ENCODE measurements at regions not wholly inside any gene's neighbourhood (a gene's known extent, or its start where the extent isn't known, plus 50 kb on each side); places are given as distances from the start of the nearest gene placed in this dataset.

- Histone ChIP-seq H3K4me1 (ENCODE audit: control insufficient read depth, insufficient read depth, low read length) (peaks cover 6% of the 10 kb centered on the region; the same call in 1 of the 2 replicates), H3K4me3 (ENCODE audit: low read depth, low read length) (no peak overlapping the region), H3K36me3 (ENCODE audit: control insufficient read depth, insufficient read depth, low read length) (no peaks in the 10 kb centered on the region), H3K27me3 (ENCODE audit: control insufficient read depth, insufficient read depth, low read length) (peaks cover 19% of the 10 kb centered on the region; the same call in 1 of the 2 replicates), H3K9ac (ENCODE audit: low read length) (no peak overlapping the region), H3K9me3 (ENCODE audit: control insufficient read depth, insufficient read depth, low read depth, low read length) (0 out of 2 replicates have a peak, but pooled peaks cover 3% of the 10 kb centered on the region), H3K27ac (ENCODE audit: low read depth, low read length) (no peak overlapping the region)
Observed at GRCh38 chr5:1946122-1946677, 63.5 kb upstream of the IRX4 start.

- Histone ChIP-seq H3K9me3 (ENCODE audit: control insufficient read depth, insufficient read depth, low read depth, low read length) (0 out of 2 replicates have a peak, but pooled peaks cover 3% of the 10 kb centered on the region), H3K4me1 (ENCODE audit: control insufficient read depth, insufficient read depth, low read length) (peaks cover 6% of the 10 kb centered on the region; the same call in 1 of the 2 replicates), H3K4me3 (ENCODE audit: low read depth, low read length) (no peak overlapping the region), H3K36me3 (ENCODE audit: control insufficient read depth, insufficient read depth, low read length) (no peaks in the 10 kb centered on the region), H3K27ac (ENCODE audit: low read depth, low read length) (no peak overlapping the region), H3K9ac (ENCODE audit: low read length) (no peak overlapping the region), H3K27me3 (ENCODE audit: control insufficient read depth, insufficient read depth, low read length) (peaks cover 19% of the 10 kb centered on the region; the same call in 1 of the 2 replicates)
Observed at GRCh38 chr5:1945606-1946005, 62.9 kb upstream of the IRX4 start.

GRCh38 chr5:1944408-1944807, 61.7 kb upstream of the IRX4 start:
- peaks cover 6% of the 10 kb centered on the region; the same call in 1 of the 2 replicates for H3K4me1 ChIP-seq (ENCODE audit: control insufficient read depth, insufficient read depth, low read length)

GRCh38 chr5:1943481-1943880, 60.8 kb upstream of the IRX4 start:
- Histone ChIP-seq H3K36me3 (ENCODE audit: control insufficient read depth, insufficient read depth, low read length) (no peaks in the 10 kb centered on the region), H3K4me3 (ENCODE audit: low read depth, low read length) (no peak overlapping the region), H3K27ac (ENCODE audit: low read depth, low read length) (no peak overlapping the region), H3K9ac (ENCODE audit: low read length) (no peak overlapping the region), H3K27me3 (ENCODE audit: control insufficient read depth, insufficient read depth, low read length) (peaks cover 19% of the 10 kb centered on the region; the same call in 1 of the 2 replicates), H3K9me3 (ENCODE audit: control insufficient read depth, insufficient read depth, low read depth, low read length) (0 out of 2 replicates have a peak, but pooled peaks cover 3% of the 10 kb centered on the region), H3K4me1 (ENCODE audit: control insufficient read depth, insufficient read depth, low read length) (peaks cover 6% of the 10 kb centered on the region; the same call in 1 of the 2 replicates)

More at GRCh38 chr5:1944408-1944807, 61.7 kb upstream of the IRX4 start:
- Histone ChIP-seq H3K4me3 (ENCODE audit: low read depth, low read length) (no peak overlapping the region), H3K9me3 (ENCODE audit: control insufficient read depth, insufficient read depth, low read depth, low read length) (0 out of 2 replicates have a peak, but pooled peaks cover 3% of the 10 kb centered on the region), H3K9ac (ENCODE audit: low read length) (no peak overlapping the region), H3K27ac (ENCODE audit: low read depth, low read length) (no peak overlapping the region), H3K36me3 (ENCODE audit: control insufficient read depth, insufficient read depth, low read length) (no peaks in the 10 kb centered on the region), H3K27me3 (ENCODE audit: control insufficient read depth, insufficient read depth, low read length) (peaks cover 19% of the 10 kb centered on the region; the same call in 1 of the 2 replicates)

- H3K4me1 ChIP-seq (ENCODE audit: control insufficient read depth, insufficient read depth, low read length): peaks cover 6% of the 10 kb centered on the region; the same call in 1 of the 2 replicates
- no peak overlapping the region for H3K27ac ChIP-seq (ENCODE audit: low read depth, low read length)
- no peak overlapping the region for H3K4me3 ChIP-seq (ENCODE audit: low read depth, low read length)
- no peaks in the 10 kb centered on the region for H3K36me3 ChIP-seq (ENCODE audit: control insufficient read depth, insufficient read depth, low read length)
- 0 out of 2 replicates have a peak, but pooled peaks cover 3% of the 10 kb centered on the region for H3K9me3 ChIP-seq (ENCODE audit: control insufficient read depth, insufficient read depth, low read depth, low read length)
- no peak overlapping the region for H3K9ac ChIP-seq (ENCODE audit: low read length)
- peaks cover 19% of the 10 kb centered on the region; the same call in 1 of the 2 replicates for H3K27me3 ChIP-seq (ENCODE audit: control insufficient read depth, insufficient read depth, low read length)
Observed at GRCh38 chr5:1942630-1943029, 59.9 kb upstream of the IRX4 start.

GRCh38 chr5:1942158-1942557, 59.4 kb upstream of the IRX4 start:
- Histone ChIP-seq H3K4me3 (ENCODE audit: low read depth, low read length) (no peak overlapping the region), H3K27ac (ENCODE audit: low read depth, low read length) (no peak overlapping the region), H3K27me3 (ENCODE audit: control insufficient read depth, insufficient read depth, low read length) (peaks cover 19% of the 10 kb centered on the region; the same call in 1 of the 2 replicates)

GRCh38 chr5:1939256-1939655, 56.5 kb upstream of the IRX4 start:
- no peak overlapping the region for H3K4me3 ChIP-seq (ENCODE audit: low read depth, low read length)
- no peaks in the 10 kb centered on the region for H3K36me3 ChIP-seq (ENCODE audit: control insufficient read depth, insufficient read depth, low read length)
- no peak overlapping the region for H3K9ac ChIP-seq (ENCODE audit: low read length)
- 0 out of 2 replicates have a peak, but pooled peaks cover 3% of the 10 kb centered on the region for H3K9me3 ChIP-seq (ENCODE audit: control insufficient read depth, insufficient read depth, low read depth, low read length)
- H3K4me1 ChIP-seq (ENCODE audit: control insufficient read depth, insufficient read depth, low read length): no peaks in the 10 kb centered on the region; the same call in 1 of the 2 replicates
- H3K27ac ChIP-seq (ENCODE audit: low read depth, low read length): no peak overlapping the region
- peaks cover 9% of the 10 kb centered on the region; the same call in 1 of the 2 replicates for H3K27me3 ChIP-seq (ENCODE audit: control insufficient read depth, insufficient read depth, low read length)

More at GRCh38 chr5:1942158-1942557, 59.4 kb upstream of the IRX4 start:
- H3K4me1 ChIP-seq (ENCODE audit: control insufficient read depth, insufficient read depth, low read length): peaks cover 6% of the 10 kb centered on the region; the same call in 1 of the 2 replicates
- H3K9me3 ChIP-seq (ENCODE audit: control insufficient read depth, insufficient read depth, low read depth, low read length): 0 out of 2 replicates have a peak, but pooled peaks cover 3% of the 10 kb centered on the region
- H3K9ac ChIP-seq (ENCODE audit: low read length): no peak overlapping the region
- H3K36me3 ChIP-seq (ENCODE audit: control insufficient read depth, insufficient read depth, low read length): no peaks in the 10 kb centered on the region

GRCh38 chr5:1938310-1939000, 55.7 kb upstream of the IRX4 start:
- no peak overlapping the region for H3K27ac ChIP-seq (ENCODE audit: low read depth, low read length)
- 0 out of 2 replicates have a peak, but pooled peaks cover 2% of the 10 kb centered on the region for H3K27me3 ChIP-seq (ENCODE audit: control insufficient read depth, insufficient read depth, low read length)
- H3K36me3 ChIP-seq (ENCODE audit: control insufficient read depth, insufficient read depth, low read length): no peaks in the 10 kb centered on the region
- 0 out of 2 replicates have a peak, but pooled peaks cover 3% of the 10 kb centered on the region for H3K9me3 ChIP-seq (ENCODE audit: control insufficient read depth, insufficient read depth, low read depth, low read length)
- H3K4me3 ChIP-seq (ENCODE audit: low read depth, low read length): no peak overlapping the region
- no peak overlapping the region for H3K9ac ChIP-seq (ENCODE audit: low read length)
- no peaks in the 10 kb centered on the region for H3K4me1 ChIP-seq (ENCODE audit: control insufficient read depth, insufficient read depth, low read length)

GRCh38 chr5:1937590-1937989, 54.9 kb upstream of the IRX4 start:
- Histone ChIP-seq H3K4me3 (ENCODE audit: low read depth, low read length) (no peak overlapping the region), H3K27me3 (ENCODE audit: control insufficient read depth, insufficient read depth, low read length) (peaks cover 5% of the 10 kb centered on the region), H3K36me3 (ENCODE audit: control insufficient read depth, insufficient read depth, low read length) (no peaks in the 10 kb centered on the region), H3K4me1 (ENCODE audit: control insufficient read depth, insufficient read depth, low read length) (no peaks in the 10 kb centered on the region), H3K9ac (ENCODE audit: low read length) (no peak overlapping the region), H3K27ac (ENCODE audit: low read depth, low read length) (no peak overlapping the region), H3K9me3 (ENCODE audit: control insufficient read depth, insufficient read depth, low read depth, low read length) (0 out of 2 replicates have a peak, but pooled peaks cover 3% of the 10 kb centered on the region)

- no peak overlapping the region for H3K27ac ChIP-seq (ENCODE audit: low read depth, low read length)
Observed at GRCh38 chr5:1936901-1937300, 54.2 kb upstream of the IRX4 start.

GRCh38 chr5:1936413-1936812, 53.7 kb upstream of the IRX4 start:
- Histone ChIP-seq H3K4me3 (ENCODE audit: low read depth, low read length) (no peak overlapping the region), H3K27ac (ENCODE audit: low read depth, low read length) (no peak overlapping the region), H3K27me3 (ENCODE audit: control insufficient read depth, insufficient read depth, low read length) (peaks cover 17% of the 10 kb centered on the region), H3K9ac (ENCODE audit: low read length) (no peak overlapping the region), H3K4me1 (ENCODE audit: control insufficient read depth, insufficient read depth, low read length) (no peaks in the 10 kb centered on the region), H3K9me3 (ENCODE audit: control insufficient read depth, insufficient read depth, low read depth, low read length) (no peaks in the 10 kb centered on the region), H3K36me3 (ENCODE audit: control insufficient read depth, insufficient read depth, low read length) (no peaks in the 10 kb centered on the region)

More at GRCh38 chr5:1936901-1937300, 54.2 kb upstream of the IRX4 start:
- H3K4me3 ChIP-seq (ENCODE audit: low read depth, low read length): no peak overlapping the region
- peaks cover 12% of the 10 kb centered on the region for H3K27me3 ChIP-seq (ENCODE audit: control insufficient read depth, insufficient read depth, low read length)
- H3K9ac ChIP-seq (ENCODE audit: low read length): no peak overlapping the region
- H3K4me1 ChIP-seq (ENCODE audit: control insufficient read depth, insufficient read depth, low read length): no peaks in the 10 kb centered on the region
- H3K9me3 ChIP-seq (ENCODE audit: control insufficient read depth, insufficient read depth, low read depth, low read length): no peaks in the 10 kb centered on the region
- no peaks in the 10 kb centered on the region for H3K36me3 ChIP-seq (ENCODE audit: control insufficient read depth, insufficient read depth, low read length)

Measured in HUES6 (cell line).